NK-92 treated with Interleukin-12 subunit alpha and Interleukin-12 subunit beta, amount 100 ng/mL, for 24 hours (cell line): ENCODE measurements at regions not wholly inside any gene's neighbourhood (a gene's known extent, or its start where the extent isn't known, plus 50 kb on each side); places are given as distances from the start of the nearest gene placed in this dataset.

Experiments used
- DNase-seq: peaks from one replicate; lab custom pipeline; 2025; lab: John Stamatoyannopoulos, UW

DNA sequence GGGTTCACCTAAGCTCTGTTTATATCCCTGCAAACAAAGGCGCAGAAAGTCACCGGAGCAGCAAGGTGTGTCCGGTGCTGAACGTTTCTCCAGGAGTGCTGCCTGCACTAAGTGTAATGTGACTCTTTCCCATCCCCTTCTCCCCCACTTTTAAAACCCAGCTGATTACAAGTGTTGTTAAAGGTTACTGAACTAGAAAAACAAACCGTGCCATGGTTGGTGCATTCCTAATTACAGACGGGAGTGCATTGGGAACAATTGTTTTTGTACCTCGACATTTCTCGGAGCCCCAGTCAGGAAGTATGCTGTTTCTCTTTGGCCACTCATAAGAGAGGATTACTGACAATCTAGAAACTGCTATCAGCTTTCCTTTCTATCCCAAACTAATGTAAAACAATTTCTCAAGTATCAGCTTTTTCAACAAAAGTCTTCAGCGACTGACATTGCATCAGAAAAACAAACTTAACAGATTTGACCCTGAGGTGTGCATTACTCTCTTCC, 441.0 kb upstream of the SALL1 start:
- no peak for DNase-seq

DNA sequence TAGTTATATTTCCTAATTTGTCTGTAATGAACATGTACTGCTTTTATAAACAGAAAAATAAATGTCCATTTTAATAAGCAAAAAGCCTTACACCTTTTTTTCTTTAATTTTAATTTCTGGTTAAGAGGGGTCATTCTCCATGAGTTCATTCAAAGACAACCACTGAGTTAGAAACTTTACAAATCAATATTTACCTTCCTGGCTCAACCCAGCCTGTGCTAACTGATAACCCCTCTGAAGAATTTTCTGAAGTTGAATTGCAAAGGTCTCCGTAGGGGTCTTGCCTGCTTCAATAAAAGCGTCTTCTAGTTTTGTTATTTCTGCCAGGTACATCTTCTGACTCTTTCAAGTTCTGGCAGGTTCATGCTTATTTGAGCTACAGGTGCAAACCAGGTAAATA, 440.4 kb upstream of the SALL1 start:
- no peak for DNase-seq

DNA sequence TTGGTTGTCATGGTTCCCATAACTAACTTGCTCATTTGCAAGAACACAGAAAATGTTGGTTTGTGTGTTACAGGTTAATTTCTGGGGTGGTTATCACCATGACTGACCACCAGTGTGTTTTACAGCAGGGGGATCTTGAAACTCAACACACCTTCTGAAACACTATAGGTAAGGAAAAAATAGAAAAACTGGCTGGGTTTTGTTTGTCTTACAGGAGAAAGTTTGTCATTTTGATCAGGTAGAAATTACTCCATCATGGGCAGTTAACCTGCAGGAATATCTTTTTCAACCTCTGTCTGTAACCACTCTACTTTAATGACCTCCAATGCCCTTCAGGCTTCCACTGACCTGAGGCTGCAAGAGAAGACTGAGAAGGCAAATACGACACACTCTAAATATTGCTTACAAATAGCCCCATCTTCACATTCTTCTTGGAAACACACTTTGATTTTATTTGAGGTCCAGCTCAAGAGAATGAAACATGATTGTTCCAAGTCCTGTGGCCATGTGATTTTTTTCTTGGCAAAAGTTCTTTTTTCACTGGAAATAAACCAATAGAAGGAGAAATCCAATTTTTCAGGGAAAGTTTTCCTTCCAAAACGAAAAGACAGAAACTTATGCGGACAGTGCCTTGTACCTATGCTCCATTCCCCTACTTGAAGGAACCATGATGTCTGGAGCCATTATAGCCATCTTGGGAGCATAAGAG, 428.7 kb upstream of the SALL1 start:
- no peak for DNase-seq

DNA sequence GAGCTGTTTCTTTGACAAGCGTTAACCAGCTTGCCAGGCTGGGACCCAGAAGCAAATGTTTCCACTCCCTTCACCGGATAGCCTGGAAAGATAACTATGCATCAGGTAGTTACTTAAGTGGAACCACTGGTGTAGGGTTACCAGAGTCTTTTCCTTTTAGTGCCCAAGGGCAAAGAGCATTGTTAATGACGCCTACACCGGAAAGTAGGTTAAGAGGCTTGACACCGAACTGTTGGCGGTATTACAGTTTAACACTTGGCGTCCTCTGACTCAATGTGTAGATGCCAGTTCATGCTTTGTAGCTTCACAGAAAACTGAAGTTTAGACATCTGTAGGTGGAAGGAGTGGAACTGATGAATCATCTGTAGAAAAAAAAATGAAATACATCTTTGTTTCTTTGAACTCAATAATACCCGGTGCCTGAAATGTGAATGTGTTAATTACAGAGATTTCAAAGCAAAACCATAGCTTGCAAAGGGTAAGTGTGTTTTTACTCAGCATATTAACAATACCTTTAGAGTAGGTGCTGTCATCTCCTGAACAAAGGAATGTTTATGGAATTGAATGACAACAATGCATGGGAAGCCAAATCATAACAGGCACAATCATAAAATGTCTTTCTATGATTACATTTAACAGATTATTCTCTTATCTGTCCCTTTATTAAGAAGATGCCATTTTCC, 426.7 kb upstream of the SALL1 start:
- peak; percentile 70 for DNase-seq

DNA sequence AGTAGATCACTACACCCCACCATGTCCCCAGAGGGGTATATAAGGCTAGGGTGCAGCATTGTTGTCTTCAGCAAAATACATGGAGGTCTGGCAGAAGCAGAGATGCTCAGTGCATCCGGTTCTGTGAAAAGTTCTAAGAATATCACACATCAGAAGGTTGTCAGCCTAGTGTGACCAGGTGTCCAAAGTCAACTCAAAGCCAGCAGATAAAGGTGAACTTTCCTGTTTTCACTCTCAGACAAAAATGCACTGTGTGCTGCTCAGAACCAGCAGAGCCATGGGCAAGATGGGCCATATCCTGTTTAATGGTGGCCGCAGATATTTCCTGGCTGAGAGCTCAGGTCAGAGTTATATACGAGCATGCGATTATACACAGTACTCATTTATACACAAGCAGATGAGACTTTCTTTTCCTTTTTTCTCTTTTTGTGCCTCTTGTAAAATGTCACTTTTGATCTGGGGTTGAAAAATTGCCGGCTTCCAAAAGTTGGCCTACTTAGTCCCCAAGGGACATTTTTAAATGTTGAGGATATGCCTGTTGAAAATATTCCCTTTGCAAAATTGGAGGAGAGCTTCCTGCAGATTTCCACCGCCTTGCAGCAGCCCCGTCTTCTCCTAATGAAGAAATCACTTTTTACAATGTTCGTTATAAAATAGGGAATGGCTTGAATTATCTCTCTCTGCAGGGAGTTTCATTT, 425.6 kb upstream of the SALL1 start:
- DNase-seq, result no peak

DNA sequence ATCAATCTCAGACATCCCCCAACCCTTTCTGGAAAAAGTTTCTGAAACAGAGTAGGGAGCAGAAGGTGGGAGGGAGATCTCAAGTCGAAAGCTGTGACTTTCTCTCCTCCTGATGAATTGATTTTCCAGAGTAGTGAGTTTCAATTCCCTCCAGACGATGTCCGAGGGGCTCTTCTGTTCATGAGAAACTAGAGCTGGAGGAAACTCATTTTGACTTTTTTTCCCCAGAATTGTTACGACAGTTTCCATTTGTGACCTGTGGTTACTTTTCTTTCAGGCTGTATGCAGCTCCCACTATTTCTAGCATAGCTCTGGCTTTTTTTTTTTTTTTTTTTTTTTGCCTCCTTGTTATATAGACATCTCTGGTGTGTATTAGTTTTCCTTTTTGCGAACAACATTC, 422.1 kb upstream of the SALL1 start:
- no peak for DNase-seq

DNA sequence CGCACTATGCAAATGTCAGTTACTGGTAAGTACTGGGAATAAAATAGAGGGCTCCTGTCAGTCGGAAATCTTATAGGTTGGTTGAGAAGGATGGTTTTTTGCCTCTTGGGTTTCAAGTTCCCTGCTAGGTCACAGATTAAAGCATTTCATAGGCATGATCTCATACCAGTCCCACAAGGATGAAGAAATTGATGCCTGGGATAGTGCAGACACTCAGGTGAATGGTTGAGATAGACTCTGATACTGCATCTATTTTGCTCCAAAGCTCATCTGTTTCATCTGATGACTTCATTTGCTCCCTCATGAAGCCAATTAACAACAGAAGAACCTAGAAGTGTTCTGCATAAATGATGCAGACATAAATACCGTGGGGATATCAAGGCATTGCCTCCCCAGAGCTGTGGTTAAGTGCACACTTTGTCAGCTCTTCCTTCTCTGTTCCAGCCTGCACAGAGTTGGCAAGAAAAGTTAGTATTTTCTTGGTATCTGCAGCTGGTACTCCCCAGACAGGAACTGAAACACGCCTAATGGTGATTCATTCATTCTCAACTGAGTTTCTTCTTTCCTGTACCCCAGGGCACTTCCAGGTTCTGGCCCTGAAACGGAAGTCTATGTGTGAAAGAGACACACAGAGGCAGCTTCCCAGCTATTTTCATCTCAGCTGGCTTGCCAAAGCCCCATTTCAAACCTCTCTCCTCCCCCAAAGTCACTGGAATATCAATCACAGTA, 418.3 kb upstream of the SALL1 start:
- peak; percentile 28 for DNase-seq

DNA sequence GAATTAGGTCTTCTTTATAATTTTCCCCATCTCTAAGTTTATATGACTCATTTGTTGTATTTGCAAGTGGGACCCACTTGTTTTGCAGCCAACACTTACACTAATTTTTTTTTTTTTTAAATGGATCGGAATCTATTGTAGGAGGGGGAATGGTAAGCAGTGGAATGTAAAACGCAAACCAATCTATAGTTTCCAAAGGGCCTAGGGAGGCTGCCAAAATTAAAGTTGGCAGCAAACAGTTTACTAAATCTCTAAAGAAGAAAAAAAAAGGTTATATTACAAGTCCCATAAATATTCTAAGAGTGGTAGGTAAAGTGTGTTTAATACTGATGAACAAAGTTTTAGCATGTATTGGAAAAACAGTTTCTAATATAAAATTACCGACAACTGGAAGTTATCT, 416.8 kb upstream of the SALL1 start:
- no peak for DNase-seq

DNA sequence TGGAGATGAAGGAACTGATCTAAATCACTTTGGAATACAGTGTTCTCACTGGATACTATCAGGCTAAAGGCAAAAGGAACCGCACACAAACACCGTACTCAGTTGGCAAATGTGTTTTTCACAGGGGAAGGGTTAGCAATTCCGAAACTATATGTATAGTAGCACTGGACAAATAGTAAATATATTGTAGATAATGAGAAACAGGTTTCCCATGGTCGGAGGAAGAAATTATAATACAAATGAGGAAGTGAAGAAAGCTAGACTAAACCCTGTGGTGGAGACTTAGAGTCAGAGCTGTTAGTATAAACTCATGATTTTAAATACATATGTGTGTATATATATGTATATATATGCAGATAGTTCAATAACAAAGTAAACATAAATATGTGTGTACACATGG, 414.1 kb upstream of the SALL1 start:
- no peak for DNase-seq

DNA sequence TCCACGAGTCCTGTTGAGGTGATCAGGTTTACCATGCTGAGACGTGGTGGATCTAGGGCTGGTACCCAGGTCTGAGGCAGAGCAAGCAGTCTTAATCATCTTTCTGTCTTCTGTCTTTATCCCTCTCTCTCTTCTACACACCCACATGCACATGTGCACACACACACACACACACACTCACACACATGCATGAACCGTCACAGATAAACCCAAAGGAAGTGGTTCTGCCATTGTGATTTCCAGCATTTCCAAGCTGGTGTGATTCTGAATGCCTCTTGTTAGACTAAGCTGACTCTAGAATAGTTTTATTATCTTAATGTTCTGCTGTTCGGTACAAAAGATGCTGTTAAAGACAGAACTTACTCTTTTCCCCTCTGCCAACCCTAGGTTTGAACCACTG, 411.8 kb upstream of the SALL1 start:
- no peak for DNase-seq

DNA sequence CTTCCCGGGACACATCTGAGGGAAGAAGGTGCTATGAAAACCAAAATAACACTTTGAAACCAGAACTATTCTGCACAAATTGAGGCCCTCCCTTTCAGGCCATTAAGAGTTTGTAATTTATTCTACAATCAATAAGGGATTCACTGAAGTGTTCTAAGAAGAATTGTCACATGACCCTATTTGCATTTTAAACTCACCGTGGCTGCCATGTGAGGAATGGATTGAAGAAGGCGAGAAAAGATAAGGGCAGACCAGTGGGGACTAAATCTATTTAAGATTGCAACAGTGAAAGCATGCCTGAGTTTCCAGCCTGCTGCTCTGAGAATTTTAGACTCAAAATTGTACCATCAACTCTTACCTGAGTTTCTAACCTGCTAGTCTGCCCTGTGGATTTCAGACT, 408.8 kb upstream of the SALL1 start:
- DNase-seq, result no peak

DNA sequence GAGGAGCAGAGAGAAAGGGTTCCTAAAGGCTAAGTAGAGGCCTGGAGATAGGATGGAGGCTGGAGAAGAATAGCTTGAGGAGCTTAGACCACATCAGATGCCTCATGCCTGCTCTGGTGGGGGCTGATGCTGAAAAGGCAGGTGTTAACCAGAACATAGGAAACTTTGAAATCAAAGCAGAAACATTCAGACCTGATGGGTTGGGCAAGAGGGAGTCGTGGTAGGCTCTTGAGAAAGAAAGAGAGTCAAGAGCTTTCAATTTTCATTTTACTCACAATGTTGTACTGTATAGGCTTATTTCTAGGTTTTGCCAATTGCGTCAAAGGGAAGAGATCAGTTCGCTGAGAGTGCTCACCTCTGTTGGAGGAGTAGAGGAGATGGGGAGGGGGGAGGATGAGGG, 406.6 kb upstream of the SALL1 start:
- DNase-seq, result peak; percentile 56

DNA sequence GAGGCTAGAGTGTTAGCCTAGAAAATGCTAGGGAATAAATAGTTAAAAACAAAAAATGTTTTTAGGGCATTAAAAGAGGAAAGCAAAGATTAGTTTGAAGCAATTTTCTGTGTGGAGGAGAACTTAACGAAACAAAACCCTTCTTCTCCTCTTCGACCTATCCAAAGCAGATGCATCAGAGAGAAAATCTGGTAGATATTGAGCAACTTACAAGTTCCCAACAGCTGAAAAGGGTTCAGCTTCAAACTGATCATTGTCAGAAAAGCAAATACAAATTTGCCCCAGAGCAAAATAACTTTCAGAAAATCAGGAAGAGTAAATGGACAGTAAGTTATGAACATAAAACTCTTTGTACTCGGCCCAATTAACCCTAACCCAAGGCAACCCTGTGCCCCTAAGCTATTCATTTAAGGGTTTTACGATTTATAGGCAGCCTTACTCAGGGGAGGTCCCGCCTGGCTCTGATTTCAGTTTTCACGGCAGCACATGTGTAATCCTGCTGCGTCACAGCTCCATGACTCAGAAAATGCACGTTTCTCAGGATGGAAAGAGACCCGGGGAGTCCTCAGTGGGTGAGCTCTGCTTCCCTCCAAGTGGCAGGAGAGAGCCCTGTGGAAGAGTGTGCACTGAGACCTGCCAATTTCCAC, 405.7 kb upstream of the SALL1 start:
- DNase-seq, result peak; percentile 51

DNA sequence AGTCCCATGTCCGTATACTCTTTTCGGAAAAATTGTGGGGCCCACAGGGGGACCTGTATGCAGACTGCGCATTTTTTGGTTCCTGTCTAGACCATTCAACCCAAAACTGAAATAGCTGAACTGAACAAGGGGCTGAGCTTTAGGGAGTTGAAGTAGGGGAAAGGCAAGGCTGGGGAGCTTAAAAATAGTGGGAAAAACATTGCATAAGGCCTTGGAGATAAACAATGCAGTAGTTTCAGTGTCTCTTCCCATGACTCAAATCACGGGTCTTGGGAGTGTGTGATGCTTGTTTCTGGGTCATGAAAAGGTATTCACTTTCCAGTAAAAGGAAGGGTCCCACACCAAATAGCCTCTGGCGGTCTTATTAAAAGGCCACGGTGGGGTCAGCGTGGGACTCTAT, 402.8 kb upstream of the SALL1 start:
- DNase-seq, result no peak

DNA sequence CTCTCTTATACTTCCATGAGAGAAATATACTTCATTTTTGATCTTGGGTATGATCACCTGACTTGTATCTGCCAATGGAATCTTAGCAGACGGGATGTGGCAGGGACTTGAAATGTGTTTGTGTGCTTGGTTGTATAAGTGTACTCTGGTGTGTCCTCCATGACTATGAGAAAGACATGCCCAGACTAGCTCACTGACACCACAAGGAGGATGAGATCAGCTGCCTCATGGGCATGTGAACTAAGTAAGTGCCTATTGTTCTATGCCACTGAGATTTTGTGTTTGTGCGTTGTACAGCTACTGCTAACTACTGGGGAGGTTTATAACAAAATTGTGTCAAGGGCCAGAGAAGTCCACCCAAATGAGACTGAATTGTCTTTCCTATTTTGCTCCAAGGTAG, 402.2 kb upstream of the SALL1 start:
- DNase-seq, result no peak

DNA sequence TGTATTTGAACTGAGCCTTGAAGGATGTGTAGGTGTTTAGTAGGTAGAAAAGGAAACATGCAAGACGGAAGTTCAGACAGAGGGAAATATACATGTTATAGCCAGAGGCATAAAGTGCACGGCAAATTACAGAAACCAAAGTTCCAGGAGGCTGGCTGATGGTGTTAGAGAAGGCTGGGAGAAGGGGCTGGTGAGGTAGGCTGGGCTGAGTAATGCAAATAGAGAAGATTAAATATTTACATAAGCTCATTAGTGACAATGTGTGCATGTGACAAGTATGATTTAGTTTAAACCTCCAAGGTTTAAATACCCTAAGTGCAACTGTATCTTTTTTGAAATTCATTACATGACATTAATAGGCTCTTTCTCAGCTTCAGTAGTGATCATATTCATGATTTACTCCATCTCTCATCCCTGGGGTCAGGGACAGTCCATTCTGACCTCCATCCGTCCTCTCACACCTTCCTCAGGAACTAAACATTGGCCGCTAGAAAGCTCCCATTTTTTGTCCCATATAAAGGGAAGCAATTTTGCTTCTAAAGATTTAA, 399.8 kb upstream of the SALL1 start:
- DNase-seq, result no peak

DNA sequence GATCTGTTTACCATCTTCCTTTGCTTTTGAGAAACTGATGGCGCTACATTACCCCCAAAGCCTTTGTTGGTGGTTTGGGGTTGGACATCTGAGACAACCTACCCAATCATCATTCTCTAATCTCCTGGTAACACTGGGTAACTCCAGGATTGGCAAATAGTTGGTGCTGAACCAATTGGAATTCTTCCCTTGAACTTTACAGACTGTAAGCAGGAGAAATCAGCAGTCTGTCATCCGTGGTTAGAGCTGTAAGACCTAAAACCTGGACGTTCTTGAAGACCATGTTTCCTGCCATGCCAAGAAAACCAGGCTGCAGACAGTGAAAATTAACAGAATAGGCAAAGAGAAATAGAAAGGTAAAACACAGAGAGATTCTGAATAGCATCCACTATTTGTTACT, 398.8 kb upstream of the SALL1 start:
- DNase-seq, result no peak

DNA sequence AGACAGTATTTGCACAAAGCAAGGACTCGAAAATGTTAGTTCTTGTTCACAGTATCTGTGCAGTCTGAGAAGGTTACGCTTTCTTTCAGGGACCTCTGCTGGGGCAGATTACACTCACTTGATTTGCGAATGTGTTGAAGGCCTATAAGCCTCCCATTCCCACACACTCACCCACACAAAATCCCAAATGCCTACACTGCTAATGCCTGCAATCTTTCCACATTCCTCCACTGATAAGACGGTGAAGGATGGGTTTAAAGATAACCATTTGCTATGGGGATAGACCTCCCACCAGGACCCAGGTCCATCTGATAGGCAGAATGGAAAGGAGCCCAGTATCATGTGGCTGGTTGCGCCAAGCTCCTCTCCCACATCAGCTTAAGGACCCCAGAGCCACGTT, 394.9 kb upstream of the SALL1 start:
- no peak for DNase-seq

DNA sequence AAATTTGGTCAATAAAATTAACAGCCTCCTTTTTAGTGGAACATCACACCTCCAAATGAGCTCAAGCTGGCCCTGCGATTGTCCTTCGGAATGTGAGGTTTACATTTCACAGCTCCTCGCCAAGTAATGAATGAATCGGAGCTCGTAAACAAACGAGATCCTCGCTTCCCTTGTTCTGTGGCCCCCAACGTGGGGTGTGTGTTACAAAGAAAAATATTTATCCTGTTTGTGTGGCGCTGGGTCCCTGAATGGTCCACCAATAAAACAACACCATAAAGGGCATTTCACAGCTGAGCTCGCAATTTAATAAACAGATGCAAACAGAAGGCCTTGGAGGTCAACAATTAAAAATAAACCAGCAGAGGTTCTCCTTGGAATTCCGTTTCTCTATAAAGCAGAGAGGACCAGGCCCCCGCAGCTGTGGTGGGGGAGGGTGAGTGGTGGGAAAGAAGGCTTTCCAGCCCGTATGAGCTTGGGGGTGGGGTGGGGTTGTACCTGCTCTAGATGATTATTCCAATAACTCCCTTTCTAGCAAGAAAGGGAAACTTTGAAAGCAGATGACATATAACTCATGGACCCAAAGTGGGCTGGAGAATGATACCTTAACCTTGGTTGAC, 393.9 kb upstream of the SALL1 start:
- no peak for DNase-seq

DNA sequence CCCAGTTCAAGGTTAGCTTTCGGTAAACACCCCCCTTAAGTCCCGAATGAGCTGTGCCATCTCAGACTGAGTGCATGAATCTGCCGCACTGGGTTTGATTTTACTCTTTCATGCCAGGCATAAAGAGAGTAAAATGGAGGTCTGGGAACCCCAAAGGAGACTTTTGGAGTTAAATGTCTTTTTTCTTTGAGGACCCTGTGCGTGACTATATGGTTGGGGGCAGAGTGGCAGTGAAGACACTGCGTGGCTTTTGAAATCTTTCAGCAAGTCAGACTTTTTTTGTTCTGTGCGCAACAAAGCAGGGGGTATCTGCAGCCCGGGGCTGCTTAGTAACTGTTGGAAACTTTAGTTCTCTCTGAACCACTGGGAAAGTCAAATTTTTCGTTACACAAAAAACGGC, 392.9 kb upstream of the SALL1 start:
- DNase-seq, result no peak
